HL-60 (cell line): ENCODE measurements at regions not wholly inside any gene's neighbourhood (a gene's known extent, or its start where the extent isn't known, plus 50 kb on each side); places are given as distances from the start of the nearest gene placed in this dataset.

Experiments used
- DNase-seq, 2 experiments: peaks; one replicate each; pipeline ENCODE4 v3.0.0-alpha.2; 2010 to 2020; ENCODE audit warnings: low read depth in 1 of 2, low spot score in 1 of 2
- H3K27ac ChIP-seq: fragments of 250-450 bp; sonication (Bioruptor Pico); replicated peaks from 2 replicates; pipeline ENCODE4 v1.5.1; 2020; ENCODE audit warnings: mild to moderate bottlenecking, moderate library complexity
- H3K27me3 ChIP-seq: fragments of 250-450 bp; sonication (Bioruptor Pico); 2 replicates; pipeline ENCODE4 v1.5.1; 2021; ENCODE audit warnings: mild to moderate bottlenecking, moderate library complexity; ENCODE audit not compliant: insufficient read depth, poor library complexity, severe bottlenecking
- H3K4me3 ChIP-seq: replicated peaks from 2 replicates; pipeline ENCODE4 v1.5.1; 2011; ENCODE audit warnings: mild to moderate bottlenecking, control low read depth, low read length; ENCODE audit not compliant: insufficient read depth
- CTCF ChIP-seq: IDR thresholded peaks from one replicate; pipeline ENCODE4 v1.5.1; 2011; ENCODE audit warnings: low read length, control low read depth, inconsistent platforms; ENCODE audit not compliant: insufficient read depth
- GABPA ChIP-seq: IDR thresholded peaks from 2 replicates; pipeline ENCODE4 v1.6.1; 2012; ENCODE audit warnings: low read depth
- POLR2AphosphoS5 ChIP-seq: IDR thresholded peaks from 2 replicates; pipeline ENCODE4 v1.6.1; 2012; ENCODE audit warnings: low read depth
- REST ChIP-seq: IDR thresholded peaks from 2 replicates; pipeline ENCODE4 v1.6.1; 2012; ENCODE audit warnings: low read depth; ENCODE audit not compliant: insufficient replicate concordance
- SPI1 ChIP-seq: IDR thresholded peaks from 2 replicates; pipeline ENCODE4 v1.6.1; 2012; ENCODE audit warnings: low read depth, mild to moderate bottlenecking, borderline replicate concordance

- no peak overlapping the region for H3K4me3 ChIP-seq
- H3K27ac ChIP-seq, result no peak overlapping the region
- H3K27me3 ChIP-seq, result no peaks in the 10 kb centered on the region
- DNase-seq, result no peak
- no peak for TF ChIP-seq REST
These were observed 1326.2 kb upstream of the TMEFF2 start for GRCh38 chr2:193520709-193521458.

GRCh38 chr2:193518041-193518817 lies 1323.5 kb upstream of the TMEFF2 start:
- Histone ChIP-seq H3K27me3 (no peaks in the 10 kb centered on the region), H3K4me3 (no peak overlapping the region), H3K27ac (no peak overlapping the region)
- TF ChIP-seq CTCF, result no peak
- TF ChIP-seq REST, result no peak
- no peak for DNase-seq

GRCh38 chr2:193517615-193518014 lies 1322.9 kb upstream of the TMEFF2 start:
- no peak for DNase-seq
- no peak overlapping the region for H3K4me3 ChIP-seq
- TF ChIP-seq REST, result no peak
- TF ChIP-seq CTCF, result no peak
- TF ChIP-seq GABPA, result no peak
- TF ChIP-seq SPI1, result no peak
- no peak for TF ChIP-seq POLR2AphosphoS5
- H3K27ac ChIP-seq, result no peak overlapping the region
- H3K27me3 ChIP-seq, result no peaks in the 10 kb centered on the region
